Astrocyte of the spinal cord (primary cell): ENCODE measurements at regions not wholly inside any gene's neighbourhood (a gene's known extent, or its start where the extent isn't known, plus 50 kb on each side); places are given as distances from the start of the nearest gene placed in this dataset.

Experiments
- DNase-seq: peaks from one replicate; pipeline ENCODE4 v3.0.0; 2011; ENCODE audit warnings: low read depth, low spot score
- H3K4me3 ChIP-seq: 2 replicates; pipeline ENCODE4 v1.5.1; 2011; ENCODE audit warnings: low read depth, mild to moderate bottlenecking, low read length, moderate library complexity
- in situ Hi-C: cut with HindIII; loops from 2 replicates; pipeline ENCODE4 v1.10.0; 2017; ENCODE audit warnings: low sequenced_read_pairs
- TF ChIP-seq, protein P1 (sequence below): IDR thresholded peaks from 2 replicates; pipeline ENCODE4 v1.5.1; 2012; ENCODE audit warnings: low read depth, mild to moderate bottlenecking, low read length, inconsistent platforms

DNA sequence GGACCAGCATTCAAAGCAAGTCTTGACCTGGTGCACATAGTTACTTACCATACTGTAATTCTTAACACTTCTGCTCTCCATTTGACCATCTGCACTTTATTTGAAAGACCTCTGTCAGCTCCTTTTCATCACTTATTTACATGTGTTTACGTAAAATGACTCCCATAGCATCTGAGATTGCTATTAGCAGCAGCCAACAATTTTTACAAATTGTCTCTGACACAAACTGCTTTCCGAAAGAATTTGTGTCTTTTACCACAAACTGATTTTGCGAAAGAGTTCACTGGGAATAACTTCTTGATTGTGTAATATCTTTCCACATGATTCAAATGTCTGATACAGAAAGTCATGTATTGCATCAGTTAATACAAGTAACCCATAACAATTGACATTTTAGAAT, 144.1 kb upstream of the PEX5L start:
- no peak overlapping the region for H3K4me3 ChIP-seq
- in situ Hi-C loops, result no loop called here
- TF ChIP-seq, protein P1, sequence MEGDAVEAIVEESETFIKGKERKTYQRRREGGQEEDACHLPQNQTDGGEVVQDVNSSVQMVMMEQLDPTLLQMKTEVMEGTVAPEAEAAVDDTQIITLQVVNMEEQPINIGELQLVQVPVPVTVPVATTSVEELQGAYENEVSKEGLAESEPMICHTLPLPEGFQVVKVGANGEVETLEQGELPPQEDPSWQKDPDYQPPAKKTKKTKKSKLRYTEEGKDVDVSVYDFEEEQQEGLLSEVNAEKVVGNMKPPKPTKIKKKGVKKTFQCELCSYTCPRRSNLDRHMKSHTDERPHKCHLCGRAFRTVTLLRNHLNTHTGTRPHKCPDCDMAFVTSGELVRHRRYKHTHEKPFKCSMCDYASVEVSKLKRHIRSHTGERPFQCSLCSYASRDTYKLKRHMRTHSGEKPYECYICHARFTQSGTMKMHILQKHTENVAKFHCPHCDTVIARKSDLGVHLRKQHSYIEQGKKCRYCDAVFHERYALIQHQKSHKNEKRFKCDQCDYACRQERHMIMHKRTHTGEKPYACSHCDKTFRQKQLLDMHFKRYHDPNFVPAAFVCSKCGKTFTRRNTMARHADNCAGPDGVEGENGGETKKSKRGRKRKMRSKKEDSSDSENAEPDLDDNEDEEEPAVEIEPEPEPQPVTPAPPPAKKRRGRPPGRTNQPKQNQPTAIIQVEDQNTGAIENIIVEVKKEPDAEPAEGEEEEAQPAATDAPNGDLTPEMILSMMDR, result no peak
- peak; percentile 9 for DNase-seq

DNA sequence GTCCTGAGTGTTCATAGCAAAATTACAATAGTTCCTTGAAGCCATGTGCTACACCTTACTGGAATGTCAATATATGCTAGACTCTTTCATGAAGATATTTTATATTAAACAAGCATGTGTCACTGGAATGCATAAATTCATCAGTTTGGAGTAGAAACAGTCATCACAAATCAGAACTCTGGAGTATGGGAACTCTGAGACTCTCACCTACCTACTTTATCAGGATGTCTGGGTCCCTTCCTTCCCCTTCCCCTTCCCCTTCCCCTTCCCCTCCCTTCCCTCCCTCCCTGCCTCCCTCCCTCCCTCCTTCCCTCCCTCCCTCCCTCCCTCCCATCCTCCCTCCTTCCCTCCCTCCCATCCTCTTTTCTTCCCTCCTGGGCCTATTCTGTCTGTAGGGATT, 144.7 kb upstream of the PEX5L start:
- no peak overlapping the region for H3K4me3 ChIP-seq
- TF ChIP-seq, protein P1, result no peak
- in situ Hi-C loops, result no loop called here
- DNase-seq, result no peak

DNA sequence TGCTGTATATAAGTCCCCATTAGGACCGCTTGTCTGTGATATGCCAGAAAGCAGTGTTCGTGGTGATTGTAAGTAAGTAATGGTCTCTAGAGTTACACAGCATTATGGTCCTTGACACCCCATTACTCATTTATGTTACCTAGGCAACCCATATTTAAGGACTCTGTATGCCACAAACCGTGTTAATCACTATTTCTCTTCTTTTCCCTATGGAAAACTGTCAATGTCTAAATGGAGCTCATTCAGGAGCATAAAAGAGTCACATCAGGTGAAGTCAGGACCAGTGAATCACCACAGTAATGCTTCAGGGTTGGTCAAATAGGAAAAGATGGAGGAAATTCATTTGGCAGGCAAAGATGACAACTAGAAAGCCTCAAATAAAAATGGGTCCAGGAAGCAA, 146.6 kb upstream of the PEX5L start:
- TF ChIP-seq, protein P1, result no peak
- no peak for DNase-seq
- H3K4me3 ChIP-seq, result no peak overlapping the region
- in situ Hi-C loops, result no loop called here

DNA sequence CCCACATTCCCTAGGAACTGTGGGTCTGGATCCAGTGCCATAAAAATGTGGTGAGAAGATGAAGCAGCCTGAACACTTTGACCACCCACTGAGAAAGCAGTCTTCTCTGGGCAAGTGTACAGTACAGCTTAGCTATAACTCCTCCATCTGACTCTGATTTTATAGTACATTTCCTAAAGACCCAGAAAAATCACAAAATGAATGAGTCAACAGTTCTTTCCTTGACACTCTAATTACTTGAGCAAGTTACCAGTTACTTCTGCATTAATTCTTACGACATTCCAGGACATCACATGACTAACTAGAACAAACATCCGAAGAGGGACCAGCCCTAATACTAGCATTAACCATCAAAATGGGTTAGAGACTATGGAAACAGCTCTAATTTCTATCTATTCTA, 148.1 kb upstream of the PEX5L start:
- TF ChIP-seq, protein P1, result no peak
- peak; percentile 6 for DNase-seq
- H3K4me3 ChIP-seq, result no peak overlapping the region
- in situ Hi-C loops, result no loop called here

DNA sequence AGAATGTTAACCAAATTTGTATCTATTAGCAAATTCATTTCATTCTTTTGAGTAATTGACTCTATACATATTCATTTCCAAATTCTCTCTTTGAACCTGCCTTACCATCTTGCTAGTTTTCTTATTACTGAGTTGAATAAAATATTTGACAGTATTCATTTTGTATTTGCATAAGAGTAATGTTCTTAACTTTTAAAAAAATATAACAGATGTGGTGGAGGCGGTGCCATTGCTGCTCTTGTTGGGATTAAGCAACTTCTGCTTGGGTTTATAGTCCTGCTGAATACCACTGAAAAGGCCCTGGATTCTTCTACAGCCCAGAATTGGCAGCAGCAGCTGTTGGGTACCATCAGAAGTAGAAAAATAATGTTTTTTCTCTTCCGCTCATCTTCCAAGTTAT, 148.9 kb upstream of the PEX5L start:
- no peak overlapping the region for H3K4me3 ChIP-seq
- no peak for DNase-seq
- in situ Hi-C loops, result no loop called here
- TF ChIP-seq, protein P1, result no peak

DNA sequence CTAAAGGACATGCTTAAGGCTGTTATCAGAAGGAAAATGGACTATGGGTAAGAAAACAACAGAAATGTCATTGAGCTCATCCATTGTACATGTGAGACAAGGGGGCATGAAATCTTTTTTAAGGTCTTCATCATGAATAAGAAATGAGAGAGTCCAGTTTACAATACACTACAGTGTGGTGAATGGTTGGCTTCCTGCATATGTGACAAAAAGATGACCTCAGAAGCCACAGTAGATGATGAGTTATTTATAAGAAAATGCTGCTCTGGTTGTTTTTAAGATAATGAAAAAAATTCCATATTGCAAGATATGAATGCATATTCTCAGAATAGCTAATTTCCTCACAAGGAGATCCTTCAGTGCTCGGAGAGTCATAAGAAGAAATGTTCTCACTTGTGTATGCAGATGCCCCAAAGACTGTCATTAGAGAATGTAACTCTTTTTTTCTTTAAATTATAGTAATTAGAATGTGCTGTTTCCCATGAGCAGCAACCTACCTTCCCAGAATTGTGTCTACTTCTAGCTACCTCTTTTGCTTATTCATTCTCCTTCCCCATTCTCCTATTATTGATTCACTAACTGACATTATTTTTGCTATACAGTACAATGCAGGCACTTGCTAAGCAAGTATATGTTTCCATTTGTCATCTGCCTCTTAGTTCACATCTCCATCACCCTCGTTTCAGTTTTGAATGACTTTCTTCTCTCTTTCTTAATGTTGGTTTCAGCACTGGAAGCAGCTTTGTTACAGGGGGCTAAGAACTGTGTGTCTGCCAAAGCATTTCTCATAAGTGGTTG, 152.0 kb upstream of the PEX5L start:
- DNase-seq, result no peak
- TF ChIP-seq, protein P1, result no peak
- no peak overlapping the region for H3K4me3 ChIP-seq
- in situ Hi-C loops, result no loop called here
